ENCODE measurements at regions not wholly inside any gene's neighbourhood (a gene's known extent, or its start where the extent isn't known, plus 50 kb on each side); places are given as distances from the start of the nearest gene placed in this dataset.

GRCh38 chr2:187878112-187878511 is 323.9 kb upstream of the TFPI start:
- no peak for DNase-seq (ENCODE audit: extremely low spot score, unreplicated experiment)
- no peak overlapping the region for H3K4me3 Mint-ChIP-seq (ENCODE audit: unreplicated experiment)
- H3K36me3 Mint-ChIP-seq (ENCODE audit: unreplicated experiment): no peaks in the 10 kb centered on the region
- no peak for TF ChIP-seq CTCF (IDR thresholded peaks at IDR 0.05)
- peaks cover 12% of the 10 kb centered on the region for H3K4me1 Mint-ChIP-seq (ENCODE audit: unreplicated experiment)
- H3K9me3 Mint-ChIP-seq (ENCODE audit: unreplicated experiment): no peaks in the 10 kb centered on the region
- H3K27ac Mint-ChIP-seq (ENCODE audit: unreplicated experiment): no peak overlapping the region
- H3K27me3 Mint-ChIP-seq (ENCODE audit: unreplicated experiment): no peaks in the 10 kb centered on the region

- Mint-ChIP-seq H3K9me3 (ENCODE audit: unreplicated experiment) (no peaks in the 10 kb centered on the region), H3K36me3 (ENCODE audit: unreplicated experiment) (no peaks in the 10 kb centered on the region), H3K4me3 (ENCODE audit: unreplicated experiment) (no peak overlapping the region), H3K4me1 (ENCODE audit: unreplicated experiment) (peaks cover 10% of the 10 kb centered on the region), H3K27me3 (ENCODE audit: unreplicated experiment) (no peaks in the 10 kb centered on the region), H3K27ac (ENCODE audit: unreplicated experiment) (no peak overlapping the region)
- no peak for TF ChIP-seq CTCF (IDR thresholded peaks at IDR 0.05)
- no peak for DNase-seq (ENCODE audit: extremely low spot score, unreplicated experiment)
These were observed 325.3 kb upstream of the TFPI start for GRCh38 chr2:187879491-187879890.

GRCh38 chr2:187884003-187884402 is 329.8 kb upstream of the TFPI start:
- Mint-ChIP-seq H3K4me1 (ENCODE audit: unreplicated experiment) (no peaks in the 10 kb centered on the region), H3K36me3 (ENCODE audit: unreplicated experiment) (no peaks in the 10 kb centered on the region), H3K27ac (ENCODE audit: unreplicated experiment) (no peak overlapping the region)

GRCh38 chr2:187890690-187891089 is 336.5 kb upstream of the TFPI start:
- Mint-ChIP-seq H3K36me3 (ENCODE audit: unreplicated experiment) (no peaks in the 10 kb centered on the region), H3K4me3 (ENCODE audit: unreplicated experiment) (no peak overlapping the region), H3K27ac (ENCODE audit: unreplicated experiment) (no peak overlapping the region), H3K27me3 (ENCODE audit: unreplicated experiment) (peaks cover 2% of the 10 kb centered on the region), H3K4me1 (ENCODE audit: unreplicated experiment) (no peaks in the 10 kb centered on the region), H3K9me3 (ENCODE audit: unreplicated experiment) (peaks cover 3% of the 10 kb centered on the region)
- DNase-seq (ENCODE audit: extremely low spot score, unreplicated experiment): no peak
- TF ChIP-seq CTCF (IDR thresholded peaks at IDR 0.05): no peak

More at GRCh38 chr2:187884003-187884402, 329.8 kb upstream of the TFPI start:
- Mint-ChIP-seq H3K27me3 (ENCODE audit: unreplicated experiment) (peaks cover 2% of the 10 kb centered on the region), H3K9me3 (ENCODE audit: unreplicated experiment) (no peaks in the 10 kb centered on the region), H3K4me3 (ENCODE audit: unreplicated experiment) (no peak overlapping the region)
- TF ChIP-seq CTCF (IDR thresholded peaks at IDR 0.05): no peak
- DNase-seq (ENCODE audit: extremely low spot score, unreplicated experiment): no peak

- Mint-ChIP-seq H3K27ac (ENCODE audit: unreplicated experiment) (no peak overlapping the region), H3K27me3 (ENCODE audit: unreplicated experiment) (no peaks in the 10 kb centered on the region), H3K9me3 (ENCODE audit: unreplicated experiment) (peaks cover 14% of the 10 kb centered on the region), H3K4me3 (ENCODE audit: unreplicated experiment) (no peak overlapping the region), H3K36me3 (ENCODE audit: unreplicated experiment) (no peaks in the 10 kb centered on the region), H3K4me1 (ENCODE audit: unreplicated experiment) (peaks cover 2% of the 10 kb centered on the region)
- no peak for TF ChIP-seq CTCF (IDR thresholded peaks at IDR 0.05)
- no peak for DNase-seq (ENCODE audit: extremely low spot score, unreplicated experiment)
These were observed 345.8 kb upstream of the TFPI start for GRCh38 chr2:187900021-187900420.
